ENCODE measurements at regions not wholly inside any gene's neighbourhood (a gene's known extent, or its start where the extent isn't known, plus 50 kb on each side); places are given as distances from the start of the nearest gene placed in this dataset.

- H3K36me3 Mint-ChIP-seq: peaks cover 20% of the 10 kb centered on the region
- no peak for TF ChIP-seq CTCF (IDR thresholded peaks at IDR 0.05)
- peaks cover 29% of the 10 kb centered on the region for H3K9me3 Mint-ChIP-seq
- no peak for DNase-seq (ENCODE audit: low spot score)
- H3K27ac Mint-ChIP-seq: no peak overlapping the region
- H3K4me3 Mint-ChIP-seq: no peak overlapping the region
- peaks cover 3% of the 10 kb centered on the region for H3K27me3 Mint-ChIP-seq (ENCODE audit: low read depth)
- H3K4me1 Mint-ChIP-seq: peaks cover 7% of the 10 kb centered on the region
- ChIA-PET CTCF (no interaction called here), POLR2A (no interaction called here)
- no peak for ATAC-seq
These were observed 479.0 kb upstream of the DCC start for GRCh38 chr18:51861046-51861445.

GRCh38 chr18:51862051-51862715, 477.8 kb upstream of the DCC start:
- DNase-seq (ENCODE audit: low spot score) (no peak), ATAC-seq (no peak)
- peaks cover 2% of the 10 kb centered on the region; the same call in 1 of the 2 replicates for H3K4me1 Mint-ChIP-seq
- CTCF ChIA-PET: no interaction called here
- peaks cover 20% of the 10 kb centered on the region for H3K36me3 Mint-ChIP-seq
- H3K4me3 Mint-ChIP-seq: no peak overlapping the region
- peaks cover 3% of the 10 kb centered on the region for H3K27me3 Mint-ChIP-seq (ENCODE audit: low read depth)
- POLR2A ChIA-PET: no interaction called here
- H3K27ac Mint-ChIP-seq: no peak overlapping the region
- peaks cover 37% of the 10 kb centered on the region for H3K9me3 Mint-ChIP-seq
- TF ChIP-seq ZNF423 (CRISPR knock-in tag; IDR thresholded peaks at IDR 0.05) (no peak), GRHL2 (CRISPR knock-in tag; IDR thresholded peaks at IDR 0.05; ENCODE audit: insufficient replicate concordance, severe bottlenecking) (no peak), HMGXB4 (CRISPR knock-in tag; IDR thresholded peaks at IDR 0.05) (no peak), ELF4 (CRISPR knock-in tag; IDR thresholded peaks at IDR 0.05; ENCODE audit: low read depth) (no peak), ZBTB21 (CRISPR knock-in tag; IDR thresholded peaks at IDR 0.05; ENCODE audit: borderline replicate concordance) (no peak), SMAD3 (CRISPR knock-in tag; IDR thresholded peaks at IDR 0.05; ENCODE audit: borderline replicate concordance) (no peak), IRF2 (CRISPR knock-in tag; IDR thresholded peaks at IDR 0.05; ENCODE audit: borderline replicate concordance, low read depth) (no peak), STAT6 (CRISPR knock-in tag; conservative IDR thresholded peaks at IDR 0.05; ENCODE audit: low read depth) (no peak)
- TF ChIP-seq, protein P1, sequence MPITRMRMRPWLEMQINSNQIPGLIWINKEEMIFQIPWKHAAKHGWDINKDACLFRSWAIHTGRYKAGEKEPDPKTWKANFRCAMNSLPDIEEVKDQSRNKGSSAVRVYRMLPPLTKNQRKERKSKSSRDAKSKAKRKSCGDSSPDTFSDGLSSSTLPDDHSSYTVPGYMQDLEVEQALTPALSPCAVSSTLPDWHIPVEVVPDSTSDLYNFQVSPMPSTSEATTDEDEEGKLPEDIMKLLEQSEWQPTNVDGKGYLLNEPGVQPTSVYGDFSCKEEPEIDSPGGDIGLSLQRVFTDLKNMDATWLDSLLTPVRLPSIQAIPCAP (CRISPR knock-in tag; IDR thresholded peaks at IDR 0.05): no peak
- TF ChIP-seq, protein P2, sequence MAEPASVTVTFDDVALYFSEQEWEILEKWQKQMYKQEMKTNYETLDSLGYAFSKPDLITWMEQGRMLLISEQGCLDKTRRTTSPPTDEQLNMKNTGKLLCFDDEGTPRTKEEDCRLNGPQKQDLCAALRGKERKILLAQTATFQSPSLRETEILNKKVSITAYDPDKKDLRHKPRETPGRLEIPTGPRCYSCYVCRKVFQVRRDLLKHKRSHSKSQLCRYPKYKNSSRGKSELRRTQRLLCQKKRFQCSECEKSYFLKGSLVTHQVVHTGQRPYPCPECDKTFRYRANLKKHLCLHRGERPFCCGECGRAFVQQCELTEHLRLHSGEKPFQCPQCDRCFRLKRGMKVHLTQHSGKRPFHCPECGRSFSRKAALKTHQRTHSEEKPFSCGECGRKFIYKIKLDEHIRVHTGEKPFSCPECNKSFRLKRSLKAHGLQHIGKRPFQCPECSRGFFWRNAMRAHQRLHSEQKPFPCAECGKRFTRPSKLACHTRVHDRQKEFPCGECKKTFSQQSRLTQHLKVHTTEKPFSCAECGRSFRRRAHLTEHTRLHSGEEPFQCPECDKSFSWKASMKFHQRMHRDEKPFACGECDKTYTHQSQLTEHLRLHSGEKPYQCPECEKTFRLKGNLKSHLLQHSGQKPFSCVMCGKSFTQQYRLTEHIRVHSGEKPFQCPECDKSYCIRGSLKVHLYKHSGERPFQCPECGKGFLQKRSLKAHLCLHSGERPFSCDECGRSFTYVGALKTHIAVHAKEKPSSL (CRISPR knock-in tag; conservative IDR thresholded peaks at IDR 0.05): no peak
- TF ChIP-seq, protein P3, sequence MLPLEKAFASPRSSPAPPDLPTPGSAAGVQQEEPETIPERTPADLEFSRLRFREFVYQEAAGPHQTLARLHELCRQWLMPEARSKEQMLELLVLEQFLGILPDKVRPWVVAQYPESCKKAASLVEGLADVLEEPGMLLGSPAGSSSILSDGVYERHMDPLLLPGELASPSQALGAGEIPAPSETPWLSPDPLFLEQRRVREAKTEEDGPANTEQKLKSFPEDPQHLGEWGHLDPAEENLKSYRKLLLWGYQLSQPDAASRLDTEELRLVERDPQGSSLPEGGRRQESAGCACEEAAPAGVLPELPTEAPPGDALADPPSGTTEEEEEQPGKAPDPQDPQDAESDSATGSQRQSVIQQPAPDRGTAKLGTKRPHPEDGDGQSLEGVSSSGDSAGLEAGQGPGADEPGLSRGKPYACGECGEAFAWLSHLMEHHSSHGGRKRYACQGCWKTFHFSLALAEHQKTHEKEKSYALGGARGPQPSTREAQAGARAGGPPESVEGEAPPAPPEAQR (CRISPR knock-in tag; IDR thresholded peaks at IDR 0.05): no peak
